Breast epithelium (tissue), 4 donors: ENCODE measurements at regions not wholly inside any gene's neighbourhood (a gene's known extent, or its start where the extent isn't known, plus 50 kb on each side); places are given as distances from the start of the nearest gene placed in this dataset.

Source experiments
- DNase-seq, 2 donors: peaks; one replicate each; pipeline ENCODE4 v3.0.0-alpha.2; 2019; ENCODE audit warnings: low spot score in 2 of 2
- H3K27ac ChIP-seq, 2 donors: fragments of 200-600 bp; sonication (generic) in 1 of 2; one replicate each; pipeline ENCODE4 v1.5.1; 2016 to 2019; ENCODE audit warnings: mild to moderate bottlenecking in 1 of 2
- H3K27me3 ChIP-seq, 2 donors: fragments of 200-600 bp; sonication (generic) in 1 of 2; one replicate each; pipeline versions ENCODE4 v1.5.1 to v1.6.0; 2017 to 2019; ENCODE audit warnings: control low read depth in 1 of 2, mild to moderate bottlenecking in 1 of 2
- H3K36me3 ChIP-seq: fragments of 200-600 bp; one replicate; pipeline ENCODE4 v1.5.1; 2019
- H3K4me1 ChIP-seq, 2 donors: fragments of 200-600 bp; sonication (generic); one replicate each; pipeline ENCODE4 v1.5.1; 2016 to 2019; ENCODE audit warnings: control low read depth in 1 of 2
- H3K4me3 ChIP-seq, 3 donors: fragments of 200-600 bp; sonication (generic); 1 replicate in 2 of 3; 2 replicates in 1 of 3; pipeline ENCODE4 v1.5.1; 2016 to 2019; ENCODE audit warnings: mild to moderate bottlenecking in 3 of 3, moderate library complexity in 2 of 3
- H3K9me3 ChIP-seq, 2 donors: fragments of 200-600 bp; sonication (generic) in 1 of 2; one replicate each; pipeline ENCODE4 v1.5.1; 2016 to 2019; ENCODE audit warnings: control low read depth in 1 of 2
- POLR2A ChIP-seq: fragments of 450-650 bp; IDR thresholded peaks from one replicate; pipeline ENCODE4 v1.6.1; 2016; ENCODE audit warnings: antibody characterized with exemption, mild to moderate bottlenecking, moderate library complexity
- POLR2AphosphoS5 ChIP-seq, 3 donors: sonication (generic); formaldehyde crosslinking; IDR thresholded peaks; one replicate each; pipeline ENCODE4 v1.6.1; 2017; ENCODE audit warnings: antibody characterized with exemption in 3 of 3
- intact Hi-C: fragments of 100-400 bp; cut with DNase I; formaldehyde crosslinking; loops from one replicate; pipeline ENCODE4 v1.15.1; 2023; ENCODE audit warnings: low total_unique reads
- TF ChIP-seq, protein P1 (sequence below), 3 donors: fragments of 450-650 bp; IDR thresholded peaks; one replicate each; pipeline ENCODE4 v1.5.1; 2016 to 2017; ENCODE audit warnings: antibody characterized with exemption in 3 of 3, mild to moderate bottlenecking in 3 of 3, moderate library complexity in 3 of 3

DNA sequence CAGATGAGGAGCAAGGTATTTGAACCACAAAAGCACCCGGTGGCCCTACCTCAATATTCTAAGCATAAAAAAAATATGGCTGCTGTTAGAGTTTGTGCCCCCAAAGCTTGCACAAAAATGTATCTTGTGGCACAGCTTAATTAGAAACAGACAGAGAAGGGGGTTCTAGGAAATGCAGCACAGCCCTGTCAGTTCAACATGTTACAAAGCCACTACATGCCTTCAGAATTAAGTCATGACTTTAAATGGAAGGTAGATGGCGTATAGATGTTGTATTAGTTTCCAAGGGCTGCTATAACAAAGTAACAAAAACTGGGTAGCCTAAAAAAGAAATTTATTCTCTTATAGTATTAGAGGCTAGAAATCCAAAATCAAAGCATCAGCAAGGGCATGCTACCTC lies 703.8 kb downstream of the DIAPH3 start:
- TF ChIP-seq, protein P1, sequence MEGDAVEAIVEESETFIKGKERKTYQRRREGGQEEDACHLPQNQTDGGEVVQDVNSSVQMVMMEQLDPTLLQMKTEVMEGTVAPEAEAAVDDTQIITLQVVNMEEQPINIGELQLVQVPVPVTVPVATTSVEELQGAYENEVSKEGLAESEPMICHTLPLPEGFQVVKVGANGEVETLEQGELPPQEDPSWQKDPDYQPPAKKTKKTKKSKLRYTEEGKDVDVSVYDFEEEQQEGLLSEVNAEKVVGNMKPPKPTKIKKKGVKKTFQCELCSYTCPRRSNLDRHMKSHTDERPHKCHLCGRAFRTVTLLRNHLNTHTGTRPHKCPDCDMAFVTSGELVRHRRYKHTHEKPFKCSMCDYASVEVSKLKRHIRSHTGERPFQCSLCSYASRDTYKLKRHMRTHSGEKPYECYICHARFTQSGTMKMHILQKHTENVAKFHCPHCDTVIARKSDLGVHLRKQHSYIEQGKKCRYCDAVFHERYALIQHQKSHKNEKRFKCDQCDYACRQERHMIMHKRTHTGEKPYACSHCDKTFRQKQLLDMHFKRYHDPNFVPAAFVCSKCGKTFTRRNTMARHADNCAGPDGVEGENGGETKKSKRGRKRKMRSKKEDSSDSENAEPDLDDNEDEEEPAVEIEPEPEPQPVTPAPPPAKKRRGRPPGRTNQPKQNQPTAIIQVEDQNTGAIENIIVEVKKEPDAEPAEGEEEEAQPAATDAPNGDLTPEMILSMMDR (IDR thresholded peaks at IDR 0.05), result no peak
- no peak for TF ChIP-seq POLR2A
- TF ChIP-seq POLR2AphosphoS5 (IDR thresholded peaks at IDR 0.05), result no peak
- Histone ChIP-seq H3K27me3 (no peaks in the 10 kb centered on the region), H3K27ac (no peak overlapping the region), H3K4me1 (no peaks in the 10 kb centered on the region), H3K9me3 (peaks cover 0 to 5% of the 10 kb centered on the region in 2 donors), H3K4me3 (no peak overlapping the region), H3K36me3 (no peaks in the 10 kb centered on the region)
- DNase-seq, result no peak
- intact Hi-C loops, result no loop called here

DNA sequence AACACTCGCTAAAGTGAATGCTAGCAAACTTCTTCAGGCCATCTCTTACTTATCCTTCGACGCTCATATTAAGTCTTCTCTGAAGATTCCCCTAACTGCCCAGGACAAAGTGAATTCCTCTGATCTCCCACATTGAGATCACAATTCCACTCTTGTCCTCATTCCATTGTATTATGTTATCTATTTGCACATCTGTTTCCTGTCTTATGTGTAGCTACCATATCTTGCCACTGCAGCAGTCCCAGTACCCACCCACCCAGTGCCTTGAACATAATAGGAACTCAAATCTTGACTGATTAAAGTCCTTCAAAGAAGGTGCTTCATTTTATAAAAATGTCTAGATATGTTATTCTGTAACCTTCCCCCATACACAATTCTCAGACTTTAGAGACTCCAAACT lies 702.3 kb downstream of the DIAPH3 start:
- Histone ChIP-seq H3K4me3 (no peak overlapping the region), H3K27ac (no peak overlapping the region), H3K9me3 (peaks cover 0 to 5% of the 10 kb centered on the region in 2 donors), H3K36me3 (no peaks in the 10 kb centered on the region), H3K27me3 (no peaks in the 10 kb centered on the region), H3K4me1 (no peaks in the 10 kb centered on the region)
- DNase-seq, result no peak
- TF ChIP-seq, protein P1 (IDR thresholded peaks at IDR 0.05), result no peak
- TF ChIP-seq POLR2A (no peak), POLR2AphosphoS5 (IDR thresholded peaks at IDR 0.05) (no peak)
- intact Hi-C loops, result no loop called here

- Histone ChIP-seq H3K4me1 (no peaks in the 10 kb centered on the region), H3K9me3 (peaks cover 0 to 5% of the 10 kb centered on the region in 2 donors), H3K27me3 (no peaks in the 10 kb centered on the region), H3K36me3 (no peaks in the 10 kb centered on the region), H3K4me3 (no peak overlapping the region), H3K27ac (no peak overlapping the region)
- DNase-seq, result no peak
- TF ChIP-seq POLR2AphosphoS5 (IDR thresholded peaks at IDR 0.05), result no peak
- TF ChIP-seq POLR2A, result no peak
- TF ChIP-seq, protein P1 (IDR thresholded peaks at IDR 0.05), result no peak
- intact Hi-C loops, result no loop called here
Observed at GRCh38 chr13:59463023-59463422, 700.7 kb downstream of the DIAPH3 start.

DNA sequence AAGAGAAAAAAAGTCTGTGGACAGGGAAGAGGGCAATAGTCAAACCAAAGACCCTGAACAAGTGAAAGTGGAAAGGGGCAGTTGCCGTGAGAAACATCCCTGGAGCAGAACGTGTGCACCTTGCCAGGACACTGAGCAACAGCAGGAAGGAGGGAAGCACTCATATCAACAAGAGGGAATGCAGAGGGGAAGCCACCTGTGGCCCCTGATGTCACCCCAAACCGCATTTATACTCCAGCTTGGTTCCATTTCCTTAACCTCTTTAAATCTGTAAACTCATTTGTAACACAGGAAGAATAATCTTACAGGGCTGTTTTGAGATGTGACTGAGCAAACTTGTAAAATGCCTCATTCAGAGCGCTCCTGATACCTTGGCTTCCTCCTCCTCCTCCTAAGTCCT lies 698.8 kb downstream of the DIAPH3 start:
- DNase-seq, result no peak
- Histone ChIP-seq H3K4me3 (no peak overlapping the region), H3K27me3 (no peaks in the 10 kb centered on the region), H3K27ac (no peak overlapping the region), H3K9me3 (peaks cover 0 to 5% of the 10 kb centered on the region in 2 donors), H3K4me1 (no peaks in the 10 kb centered on the region), H3K36me3 (no peaks in the 10 kb centered on the region)
- intact Hi-C loops, result no loop called here
- TF ChIP-seq, protein P1 (IDR thresholded peaks at IDR 0.05), result no peak
- TF ChIP-seq POLR2AphosphoS5 (IDR thresholded peaks at IDR 0.05), result no peak
- TF ChIP-seq POLR2A, result no peak

DNA sequence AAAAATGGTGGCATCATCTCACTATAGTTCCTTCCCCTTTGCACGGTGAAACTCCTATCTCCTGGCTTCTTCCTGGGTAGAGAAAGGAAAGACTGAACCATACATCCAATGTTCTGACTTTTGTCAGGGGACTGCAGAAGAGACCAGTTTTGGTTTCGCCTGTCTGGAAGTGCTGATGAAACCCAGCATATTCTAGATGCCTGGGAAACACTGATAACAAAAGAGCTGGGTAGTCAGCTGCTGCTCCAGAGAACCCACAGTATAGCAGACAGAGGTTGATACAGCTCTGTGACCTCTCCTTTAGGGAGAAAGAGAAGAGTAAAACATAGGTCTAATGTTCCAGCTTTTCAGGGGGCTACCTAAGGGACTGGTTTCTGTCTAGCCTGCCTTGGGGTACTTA lies 695.3 kb downstream of the DIAPH3 start:
- Histone ChIP-seq H3K27ac (no peak overlapping the region), H3K4me1 (no peaks in the 10 kb centered on the region), H3K9me3 (no peaks in the 10 kb centered on the region), H3K4me3 (no peak overlapping the region), H3K27me3 (no peaks in the 10 kb centered on the region), H3K36me3 (no peaks in the 10 kb centered on the region)
- no peak for TF ChIP-seq POLR2A
- TF ChIP-seq, protein P1 (IDR thresholded peaks at IDR 0.05), result no peak
- TF ChIP-seq POLR2AphosphoS5 (IDR thresholded peaks at IDR 0.05), result no peak
- intact Hi-C loops, result no loop called here
- DNase-seq, result no peak
